Stromal cell of bone marrow (primary cell): ENCODE measurements at regions not wholly inside any gene's neighbourhood (a gene's known extent, or its start where the extent isn't known, plus 50 kb on each side); places are given as distances from the start of the nearest gene placed in this dataset.
"Not testable (repeated sequence)": the region's sequence is repeated elsewhere in the genome, so short reads cannot be mapped to it uniquely, and the experiment has no call there.

Source experiments
- DNase-seq: peaks from one replicate; pipeline ENCODE4 v3.0.0-alpha.2; 2012; ENCODE audit warnings: low read depth

DNA sequence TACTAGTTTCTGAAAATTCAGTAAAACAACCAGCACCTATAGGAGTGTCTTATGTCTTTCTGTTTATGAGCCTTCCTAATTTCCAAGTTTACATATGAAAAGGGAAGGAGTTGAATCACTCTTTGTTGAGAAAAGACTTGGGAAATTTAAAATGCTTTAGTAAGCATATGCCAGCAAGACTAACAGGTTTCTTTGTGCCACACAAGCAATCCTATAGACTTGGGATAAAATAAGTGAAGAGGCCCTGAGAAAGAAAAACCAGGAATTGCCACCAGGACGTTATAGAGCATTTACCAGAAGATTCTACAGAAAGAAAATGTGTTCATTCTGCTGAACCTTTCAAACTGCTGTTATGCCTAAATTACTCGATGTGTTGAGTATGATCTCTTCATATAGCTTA is 1099.1 kb downstream of the EPHA3 start:
- DNase-seq, result not testable (repeated sequence)

DNA sequence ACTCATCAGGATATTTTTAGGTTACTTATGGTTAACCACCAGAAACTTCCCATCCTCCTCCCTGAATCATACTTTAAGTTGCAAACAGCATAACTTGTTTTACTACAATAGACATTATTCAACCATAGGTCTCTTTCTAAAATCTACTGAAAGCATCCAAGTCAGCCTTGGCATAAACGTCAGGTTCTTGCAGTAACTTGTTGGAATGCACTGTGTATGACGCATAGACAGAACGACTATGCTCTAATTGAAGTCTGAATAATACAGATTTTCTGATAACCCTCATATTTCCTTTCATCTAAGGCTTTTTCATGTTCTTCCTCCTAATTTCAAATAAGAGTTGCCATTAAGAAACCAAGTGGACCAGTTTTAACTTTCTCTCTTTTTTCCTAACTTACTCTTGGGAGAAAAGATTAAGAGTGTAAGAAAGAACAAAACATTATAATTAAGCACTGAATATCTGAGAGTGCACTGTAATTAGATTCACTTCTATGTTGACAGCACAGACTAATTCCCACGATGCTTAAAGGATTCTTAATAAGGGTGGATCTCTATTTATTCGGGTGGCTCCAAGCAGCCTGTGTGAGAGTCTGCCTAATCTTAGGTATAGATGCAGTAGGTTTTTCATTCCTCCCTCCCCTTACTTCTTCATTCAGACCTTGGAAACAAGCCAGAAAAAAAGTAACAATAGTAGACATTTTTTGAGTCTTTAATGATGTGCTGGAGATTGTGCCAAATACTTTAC is 1100.1 kb downstream of the EPHA3 start:
- not testable (repeated sequence) for DNase-seq

DNA sequence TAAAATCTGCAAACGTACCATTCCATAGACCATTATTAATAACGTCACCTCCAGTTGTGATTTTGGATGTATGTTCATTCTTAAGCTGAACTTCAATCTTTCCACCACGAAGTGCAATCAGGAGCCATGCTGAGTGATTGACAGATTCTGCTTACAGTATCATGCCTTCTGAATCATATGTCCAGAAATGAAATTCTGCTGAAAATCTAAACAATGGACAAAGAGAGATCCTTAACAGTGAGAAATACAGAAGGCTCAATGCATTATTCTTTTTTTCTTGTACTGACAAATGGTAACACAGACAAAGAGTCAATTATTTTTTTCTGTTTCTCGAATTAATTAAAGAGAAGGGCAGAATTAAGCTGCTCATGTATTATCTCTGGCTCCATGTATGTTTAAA is 1114.5 kb downstream of the EPHA3 start:
- no peak for DNase-seq

DNA sequence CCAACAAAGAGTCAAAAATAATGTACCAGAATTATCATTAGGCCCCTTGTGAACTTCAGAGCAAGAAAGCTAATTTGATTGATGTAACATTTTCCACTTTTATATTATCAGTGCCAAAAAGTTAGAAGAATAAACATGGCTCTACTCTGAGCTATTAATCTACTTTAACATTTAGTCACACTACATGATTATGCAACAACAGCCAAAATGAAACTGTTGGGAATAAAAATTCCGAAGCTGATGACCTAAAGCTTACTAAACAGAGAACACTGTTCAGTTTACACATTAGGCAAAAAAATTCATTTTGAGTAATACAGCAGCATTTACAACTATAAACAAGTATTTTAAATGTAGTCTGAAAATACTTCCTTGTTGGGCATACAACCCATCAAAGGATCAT is 1134.1 kb downstream of the EPHA3 start:
- DNase-seq, result peak; percentile 43

DNA sequence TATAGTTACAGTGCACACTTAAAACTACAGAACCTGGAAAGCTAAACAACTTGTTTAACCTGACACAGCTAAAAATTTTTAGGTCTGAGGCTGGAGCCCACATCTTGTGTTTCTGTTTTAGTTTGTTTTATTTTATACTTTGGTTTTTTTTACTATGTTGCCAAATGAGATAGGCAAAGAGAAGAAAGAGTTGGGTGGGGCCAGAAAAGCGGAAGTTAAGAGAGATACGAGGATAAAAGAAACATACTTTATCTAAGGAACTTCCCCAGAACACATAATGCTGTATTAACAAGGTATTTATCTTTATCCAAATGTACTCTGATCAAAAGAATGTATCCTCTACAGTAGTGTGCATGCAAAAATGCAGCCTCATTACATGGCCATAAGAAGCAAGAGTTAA is 1145.7 kb downstream of the EPHA3 start:
- no peak for DNase-seq

DNA sequence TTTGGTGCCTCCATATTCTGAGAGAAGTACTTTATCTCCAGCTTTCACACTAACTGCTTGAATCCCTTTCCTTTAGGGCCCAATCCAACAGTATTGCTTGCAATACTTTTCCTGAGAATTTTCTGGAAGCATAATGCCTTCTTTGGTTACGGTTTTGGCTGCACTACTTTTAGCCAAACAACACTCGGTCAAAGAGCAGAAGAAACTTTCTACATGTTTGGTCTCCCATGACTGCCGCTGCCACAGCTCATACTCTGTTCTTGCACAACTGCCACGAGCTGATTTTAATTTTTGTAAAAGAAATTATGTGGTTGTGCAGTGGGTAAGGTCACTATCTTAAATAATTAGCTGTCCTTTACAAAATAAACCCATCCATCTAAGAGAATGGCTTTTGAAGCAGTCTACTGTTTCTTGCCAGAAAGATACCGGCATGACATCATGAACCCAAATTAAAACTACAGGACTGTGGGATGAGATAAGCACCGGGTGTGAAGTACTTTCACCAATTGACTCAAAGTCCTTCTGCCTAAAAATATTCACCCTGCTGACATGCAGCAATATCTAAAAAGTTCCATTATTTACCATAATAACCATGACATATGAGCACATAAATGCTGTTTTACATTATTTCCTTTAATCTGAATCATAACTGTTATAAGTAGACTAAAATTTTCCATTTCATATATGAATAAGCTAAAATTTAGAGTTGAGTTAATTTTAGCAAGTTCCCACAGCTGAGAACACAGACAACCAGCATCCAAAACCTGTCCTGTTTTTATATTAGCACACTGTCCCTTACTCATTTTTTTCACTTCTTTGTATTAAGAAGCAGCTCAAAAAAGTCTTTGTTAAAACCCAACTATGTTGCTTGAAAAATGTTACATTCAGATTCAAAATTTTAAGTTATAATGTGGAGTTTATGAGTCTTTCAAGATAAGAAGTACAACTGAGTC is 1154.3 kb downstream of the EPHA3 start:
- no peak for DNase-seq
